Panc1 (cell line): ENCODE measurements at regions not wholly inside any gene's neighbourhood (a gene's known extent, or its start where the extent isn't known, plus 50 kb on each side); places are given as distances from the start of the nearest gene placed in this dataset.

ENCODE experiments used
- SIN3A ChIP-seq: IDR thresholded peaks from 2 replicates; pipeline ENCODE4 v1.6.1; 2012; ENCODE audit warnings: low read depth, mild to moderate bottlenecking, low read length, moderate library complexity, borderline replicate concordance; ENCODE audit not compliant: insufficient read depth
- TF ChIP-seq, protein P1 (sequence below): fragments of 450-650 bp; IDR thresholded peaks from 2 replicates; pipeline ENCODE4 v1.5.1; 2017; ENCODE audit warnings: mild to moderate bottlenecking
- TF ChIP-seq, protein P2 (sequence below), 2 experiments: IDR thresholded peaks; 2 replicates each; pipeline ENCODE4 v1.6.1; 2011 to 2012; ENCODE audit warnings: low read depth in 2 of 2, control low read depth in 1 of 2, low read length in 1 of 2, mild to moderate bottlenecking in 1 of 2, moderate library complexity in 1 of 2; ENCODE audit not compliant: insufficient read depth in 1 of 2

DNA sequence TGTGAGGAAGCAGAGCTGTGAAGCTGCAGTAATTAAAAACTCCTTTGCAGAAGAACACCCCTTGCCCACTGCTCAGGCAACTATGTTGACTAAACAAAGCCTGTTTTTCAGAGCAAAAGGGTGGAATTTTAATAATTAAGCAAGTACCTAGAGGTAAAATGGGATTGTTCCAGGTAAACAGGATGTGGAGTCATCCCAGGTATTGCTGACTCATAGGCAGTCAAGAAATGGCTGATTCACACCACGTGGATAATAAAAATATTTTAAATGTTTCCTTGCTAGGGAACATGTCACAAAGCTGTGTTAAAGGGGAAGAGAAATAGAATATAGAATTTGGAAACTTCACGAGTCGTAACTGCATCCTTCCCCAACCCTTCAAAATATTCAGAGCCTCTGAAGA lies 491.8 kb downstream of the BTBD3 start:
- TF ChIP-seq, protein P1, sequence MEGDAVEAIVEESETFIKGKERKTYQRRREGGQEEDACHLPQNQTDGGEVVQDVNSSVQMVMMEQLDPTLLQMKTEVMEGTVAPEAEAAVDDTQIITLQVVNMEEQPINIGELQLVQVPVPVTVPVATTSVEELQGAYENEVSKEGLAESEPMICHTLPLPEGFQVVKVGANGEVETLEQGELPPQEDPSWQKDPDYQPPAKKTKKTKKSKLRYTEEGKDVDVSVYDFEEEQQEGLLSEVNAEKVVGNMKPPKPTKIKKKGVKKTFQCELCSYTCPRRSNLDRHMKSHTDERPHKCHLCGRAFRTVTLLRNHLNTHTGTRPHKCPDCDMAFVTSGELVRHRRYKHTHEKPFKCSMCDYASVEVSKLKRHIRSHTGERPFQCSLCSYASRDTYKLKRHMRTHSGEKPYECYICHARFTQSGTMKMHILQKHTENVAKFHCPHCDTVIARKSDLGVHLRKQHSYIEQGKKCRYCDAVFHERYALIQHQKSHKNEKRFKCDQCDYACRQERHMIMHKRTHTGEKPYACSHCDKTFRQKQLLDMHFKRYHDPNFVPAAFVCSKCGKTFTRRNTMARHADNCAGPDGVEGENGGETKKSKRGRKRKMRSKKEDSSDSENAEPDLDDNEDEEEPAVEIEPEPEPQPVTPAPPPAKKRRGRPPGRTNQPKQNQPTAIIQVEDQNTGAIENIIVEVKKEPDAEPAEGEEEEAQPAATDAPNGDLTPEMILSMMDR: no peak
- TF ChIP-seq SIN3A: no peak
- TF ChIP-seq, protein P2, sequence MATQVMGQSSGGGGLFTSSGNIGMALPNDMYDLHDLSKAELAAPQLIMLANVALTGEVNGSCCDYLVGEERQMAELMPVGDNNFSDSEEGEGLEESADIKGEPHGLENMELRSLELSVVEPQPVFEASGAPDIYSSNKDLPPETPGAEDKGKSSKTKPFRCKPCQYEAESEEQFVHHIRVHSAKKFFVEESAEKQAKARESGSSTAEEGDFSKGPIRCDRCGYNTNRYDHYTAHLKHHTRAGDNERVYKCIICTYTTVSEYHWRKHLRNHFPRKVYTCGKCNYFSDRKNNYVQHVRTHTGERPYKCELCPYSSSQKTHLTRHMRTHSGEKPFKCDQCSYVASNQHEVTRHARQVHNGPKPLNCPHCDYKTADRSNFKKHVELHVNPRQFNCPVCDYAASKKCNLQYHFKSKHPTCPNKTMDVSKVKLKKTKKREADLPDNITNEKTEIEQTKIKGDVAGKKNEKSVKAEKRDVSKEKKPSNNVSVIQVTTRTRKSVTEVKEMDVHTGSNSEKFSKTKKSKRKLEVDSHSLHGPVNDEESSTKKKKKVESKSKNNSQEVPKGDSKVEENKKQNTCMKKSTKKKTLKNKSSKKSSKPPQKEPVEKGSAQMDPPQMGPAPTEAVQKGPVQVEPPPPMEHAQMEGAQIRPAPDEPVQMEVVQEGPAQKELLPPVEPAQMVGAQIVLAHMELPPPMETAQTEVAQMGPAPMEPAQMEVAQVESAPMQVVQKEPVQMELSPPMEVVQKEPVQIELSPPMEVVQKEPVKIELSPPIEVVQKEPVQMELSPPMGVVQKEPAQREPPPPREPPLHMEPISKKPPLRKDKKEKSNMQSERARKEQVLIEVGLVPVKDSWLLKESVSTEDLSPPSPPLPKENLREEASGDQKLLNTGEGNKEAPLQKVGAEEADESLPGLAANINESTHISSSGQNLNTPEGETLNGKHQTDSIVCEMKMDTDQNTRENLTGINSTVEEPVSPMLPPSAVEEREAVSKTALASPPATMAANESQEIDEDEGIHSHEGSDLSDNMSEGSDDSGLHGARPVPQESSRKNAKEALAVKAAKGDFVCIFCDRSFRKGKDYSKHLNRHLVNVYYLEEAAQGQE (IDR thresholded peaks at IDR 0.05; ENCODE audit: insufficient read depth in 1 of 2, low read depth in 2 of 2, low read length in 1 of 2): no peak
